ENCODE measurements at regions not wholly inside any gene's neighbourhood (a gene's known extent, or its start where the extent isn't known, plus 50 kb on each side); places are given as distances from the start of the nearest gene placed in this dataset.

DNA sequence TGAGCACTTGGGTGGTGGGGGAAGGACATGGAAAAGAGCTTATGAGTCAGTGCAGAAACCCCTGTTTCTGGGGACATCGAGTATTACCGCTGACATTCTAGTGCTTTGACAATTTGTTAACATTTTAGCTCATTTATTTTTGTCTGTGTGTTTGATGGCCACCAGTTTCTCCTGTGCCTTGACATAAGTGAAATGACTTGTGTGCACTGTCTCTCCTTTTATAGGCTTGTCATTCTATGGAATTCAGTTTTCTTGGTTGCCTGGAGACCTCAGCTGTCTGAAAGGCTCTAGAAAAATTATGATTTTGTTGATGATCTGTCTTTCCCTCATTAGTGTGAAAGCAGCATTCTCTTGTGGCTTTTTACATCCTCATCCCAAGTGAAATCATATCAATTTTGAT, 190.0 kb upstream of the SMIM30 start:
- TF ChIP-seq, protein P1, sequence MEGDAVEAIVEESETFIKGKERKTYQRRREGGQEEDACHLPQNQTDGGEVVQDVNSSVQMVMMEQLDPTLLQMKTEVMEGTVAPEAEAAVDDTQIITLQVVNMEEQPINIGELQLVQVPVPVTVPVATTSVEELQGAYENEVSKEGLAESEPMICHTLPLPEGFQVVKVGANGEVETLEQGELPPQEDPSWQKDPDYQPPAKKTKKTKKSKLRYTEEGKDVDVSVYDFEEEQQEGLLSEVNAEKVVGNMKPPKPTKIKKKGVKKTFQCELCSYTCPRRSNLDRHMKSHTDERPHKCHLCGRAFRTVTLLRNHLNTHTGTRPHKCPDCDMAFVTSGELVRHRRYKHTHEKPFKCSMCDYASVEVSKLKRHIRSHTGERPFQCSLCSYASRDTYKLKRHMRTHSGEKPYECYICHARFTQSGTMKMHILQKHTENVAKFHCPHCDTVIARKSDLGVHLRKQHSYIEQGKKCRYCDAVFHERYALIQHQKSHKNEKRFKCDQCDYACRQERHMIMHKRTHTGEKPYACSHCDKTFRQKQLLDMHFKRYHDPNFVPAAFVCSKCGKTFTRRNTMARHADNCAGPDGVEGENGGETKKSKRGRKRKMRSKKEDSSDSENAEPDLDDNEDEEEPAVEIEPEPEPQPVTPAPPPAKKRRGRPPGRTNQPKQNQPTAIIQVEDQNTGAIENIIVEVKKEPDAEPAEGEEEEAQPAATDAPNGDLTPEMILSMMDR (IDR thresholded peaks at IDR 0.05) = no peak
- no peak for TF ChIP-seq POLR2A (IDR thresholded peaks at IDR 0.05)
